ENCODE measurements at regions not wholly inside any gene's neighbourhood (a gene's known extent, or its start where the extent isn't known, plus 50 kb on each side); places are given as distances from the start of the nearest gene placed in this dataset.

GRCh38 chr1:8249838-8250237 lies 68.1 kb upstream of the SLC45A1 start:
- no peaks in the 10 kb centered on the region for H3K27me3 ChIP-seq (ENCODE audit: control insufficient read depth, insufficient read depth, low read length)
- no peaks in the 10 kb centered on the region for H3K4me1 ChIP-seq (ENCODE audit: control insufficient read depth, insufficient read depth, low read length)
- no peaks in the 10 kb centered on the region for H3K9me3 ChIP-seq (replicated peaks; ENCODE audit: control insufficient read depth, low read depth, low read length)
- H3K27ac ChIP-seq (ENCODE audit: low read length) = no peak overlapping the region
- H3K36me3 ChIP-seq (ENCODE audit: control insufficient read depth, insufficient read depth, low read length) = no peaks in the 10 kb centered on the region
- 66% methylated on average over 3 of the region's 4 CpGs for WGBS (ENCODE audit: insufficient coverage)
- no peak overlapping the region for H3K4me3 ChIP-seq (ENCODE audit: low read length)
- no peak for DNase-seq

GRCh38 chr1:8247811-8248436 lies 70.0 kb upstream of the SLC45A1 start:
- no peaks in the 10 kb centered on the region for H3K9me3 ChIP-seq (replicated peaks; ENCODE audit: control insufficient read depth, low read depth, low read length)
- no peak overlapping the region for H3K4me3 ChIP-seq (ENCODE audit: low read length)
- H3K27ac ChIP-seq (ENCODE audit: low read length) = no peak overlapping the region
- 79% methylated on average over 5 of the region's 10 CpGs for WGBS (ENCODE audit: insufficient coverage)
- H3K36me3 ChIP-seq (ENCODE audit: control insufficient read depth, insufficient read depth, low read length) = no peaks in the 10 kb centered on the region
- no peaks in the 10 kb centered on the region for H3K27me3 ChIP-seq (ENCODE audit: control insufficient read depth, insufficient read depth, low read length)
- no peak for DNase-seq
- H3K4me1 ChIP-seq (ENCODE audit: control insufficient read depth, insufficient read depth, low read length) = no peaks in the 10 kb centered on the region

DNA sequence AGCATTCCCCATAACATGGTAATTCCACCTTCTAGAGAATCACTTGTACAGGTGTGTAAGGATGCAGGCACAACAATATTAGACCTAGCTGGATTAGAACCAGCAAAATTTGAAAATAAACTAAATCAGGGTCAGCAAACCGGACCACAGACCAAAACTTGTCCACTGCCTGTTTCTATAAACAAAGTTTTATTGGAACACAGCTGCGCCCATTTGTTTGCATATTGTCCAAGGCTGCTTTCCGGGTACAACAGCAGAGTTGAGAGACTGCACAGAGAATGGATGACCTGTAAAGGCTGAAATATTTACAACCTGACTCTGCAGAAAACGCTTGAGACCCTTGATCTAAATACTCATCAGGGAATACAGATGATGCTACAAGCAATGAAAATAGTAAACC lies 73.6 kb upstream of the SLC45A1 start:
- no CpG with 5 or more reads among the region's 4 CpGs for WGBS (ENCODE audit: insufficient coverage)
- Histone ChIP-seq H3K4me3 (ENCODE audit: low read length) (no peak overlapping the region), H3K27me3 (ENCODE audit: control insufficient read depth, insufficient read depth, low read length) (peaks cover 2% of the 10 kb centered on the region), H3K9me3 (replicated peaks; ENCODE audit: control insufficient read depth, low read depth, low read length) (no peaks in the 10 kb centered on the region), H3K4me1 (ENCODE audit: control insufficient read depth, insufficient read depth, low read length) (no peaks in the 10 kb centered on the region), H3K36me3 (ENCODE audit: control insufficient read depth, insufficient read depth, low read length) (no peaks in the 10 kb centered on the region), H3K27ac (ENCODE audit: low read length) (no peak overlapping the region)
- DNase-seq = no peak

DNA sequence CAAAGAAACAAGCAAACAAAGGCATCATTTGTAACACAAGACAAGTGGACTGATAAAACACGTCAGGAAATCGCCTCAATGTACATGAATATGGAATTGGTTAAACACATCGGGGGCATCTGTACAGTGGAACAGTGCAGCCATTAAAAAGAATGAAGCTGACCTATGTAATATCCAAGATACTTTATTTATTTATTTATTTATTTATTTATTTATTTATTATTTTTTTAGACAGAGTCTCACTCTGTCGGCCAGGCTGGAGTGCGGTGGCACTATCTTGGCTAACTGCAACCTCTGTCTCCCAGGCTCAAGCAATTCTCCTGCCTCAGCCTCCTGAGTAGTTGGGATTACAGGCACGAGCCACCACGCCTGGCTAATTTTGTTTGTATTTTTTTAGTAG lies 75.4 kb upstream of the SLC45A1 start:
- Histone ChIP-seq H3K27ac (ENCODE audit: low read length) (no peak overlapping the region), H3K4me3 (ENCODE audit: low read length) (no peak overlapping the region), H3K9me3 (replicated peaks; ENCODE audit: control insufficient read depth, low read depth, low read length) (no peaks in the 10 kb centered on the region), H3K4me1 (ENCODE audit: control insufficient read depth, insufficient read depth, low read length) (no peaks in the 10 kb centered on the region), H3K36me3 (ENCODE audit: control insufficient read depth, insufficient read depth, low read length) (no peaks in the 10 kb centered on the region), H3K27me3 (ENCODE audit: control insufficient read depth, insufficient read depth, low read length) (peaks cover 2% of the 10 kb centered on the region)
- no peak for DNase-seq
- WGBS (ENCODE audit: insufficient coverage) = no CpG with 5 or more reads among the region's 7 CpGs

- no peak overlapping the region for H3K4me3 ChIP-seq (ENCODE audit: low read length)
- DNase-seq = no peak
- no peaks in the 10 kb centered on the region for H3K9me3 ChIP-seq (replicated peaks; ENCODE audit: control insufficient read depth, low read depth, low read length)
- H3K27me3 ChIP-seq (ENCODE audit: control insufficient read depth, insufficient read depth, low read length) = peaks cover 2% of the 10 kb centered on the region
- whole genome bisulfite sequencing (ENCODE audit: insufficient coverage) = 82% methylated on average over 10 of the region's 14 CpGs
- no peaks in the 10 kb centered on the region for H3K36me3 ChIP-seq (ENCODE audit: control insufficient read depth, insufficient read depth, low read length)
- no peaks in the 10 kb centered on the region for H3K4me1 ChIP-seq (ENCODE audit: control insufficient read depth, insufficient read depth, low read length)
- H3K27ac ChIP-seq (ENCODE audit: low read length) = no peak overlapping the region
These were observed 76.4 kb upstream of the SLC45A1 start for GRCh38 chr1:8241417-8242014.

- 51% methylated on average over 11 of the region's 14 CpGs for WGBS (ENCODE audit: insufficient coverage)
- no peak overlapping the region for H3K4me3 ChIP-seq (ENCODE audit: low read length)
- H3K27me3 ChIP-seq (ENCODE audit: control insufficient read depth, insufficient read depth, low read length) = peaks cover 2% of the 10 kb centered on the region
- H3K27ac ChIP-seq (ENCODE audit: low read length) = no peak overlapping the region
- no peak for DNase-seq
- no peaks in the 10 kb centered on the region for H3K36me3 ChIP-seq (ENCODE audit: control insufficient read depth, insufficient read depth, low read length)
- no peaks in the 10 kb centered on the region for H3K9me3 ChIP-seq (replicated peaks; ENCODE audit: control insufficient read depth, low read depth, low read length)
- no peaks in the 10 kb centered on the region for H3K4me1 ChIP-seq (ENCODE audit: control insufficient read depth, insufficient read depth, low read length)
These were observed 78.4 kb upstream of the SLC45A1 start for GRCh38 chr1:8239306-8240023.

DNA sequence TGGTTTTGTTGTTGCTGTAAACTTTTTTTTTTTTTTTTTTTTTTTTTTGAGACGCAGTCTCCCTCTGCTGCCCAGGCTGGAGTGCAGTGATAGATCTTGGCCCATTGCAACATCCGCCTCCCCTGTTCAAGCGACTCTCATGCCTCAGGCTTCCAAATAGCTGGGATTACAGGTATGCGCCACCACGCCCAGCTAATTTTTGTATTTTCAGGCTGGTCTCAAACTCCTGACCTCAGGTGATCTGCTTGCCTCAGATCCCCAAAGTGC lies 78.9 kb upstream of the SLC45A1 start:
- 71% methylated on average over 5 of the region's 5 CpGs for WGBS (ENCODE audit: insufficient coverage)
- Histone ChIP-seq H3K4me1 (ENCODE audit: control insufficient read depth, insufficient read depth, low read length) (no peaks in the 10 kb centered on the region), H3K36me3 (ENCODE audit: control insufficient read depth, insufficient read depth, low read length) (no peaks in the 10 kb centered on the region), H3K9me3 (replicated peaks; ENCODE audit: control insufficient read depth, low read depth, low read length) (no peaks in the 10 kb centered on the region), H3K27ac (ENCODE audit: low read length) (no peak overlapping the region), H3K4me3 (ENCODE audit: low read length) (no peak overlapping the region), H3K27me3 (ENCODE audit: control insufficient read depth, insufficient read depth, low read length) (peaks cover 2% of the 10 kb centered on the region)
- DNase-seq = peak; percentile 30

GRCh38 chr1:8238141-8239038 lies 79.5 kb upstream of the SLC45A1 start:
- Histone ChIP-seq H3K9me3 (replicated peaks; ENCODE audit: control insufficient read depth, low read depth, low read length) (no peaks in the 10 kb centered on the region), H3K36me3 (ENCODE audit: control insufficient read depth, insufficient read depth, low read length) (no peaks in the 10 kb centered on the region), H3K4me1 (ENCODE audit: control insufficient read depth, insufficient read depth, low read length) (no peaks in the 10 kb centered on the region), H3K27ac (ENCODE audit: low read length) (no peak overlapping the region), H3K4me3 (ENCODE audit: low read length) (no peak overlapping the region), H3K27me3 (ENCODE audit: control insufficient read depth, insufficient read depth, low read length) (peaks cover 2% of the 10 kb centered on the region)
- DNase-seq = no peak
- 65% methylated on average over 10 of the region's 20 CpGs for WGBS (ENCODE audit: insufficient coverage)

GRCh38 chr1:8232036-8232757 lies 85.7 kb upstream of the SLC45A1 start:
- Histone ChIP-seq H3K9me3 (replicated peaks; ENCODE audit: control insufficient read depth, low read depth, low read length) (no peaks in the 10 kb centered on the region), H3K27ac (ENCODE audit: low read length) (no peak overlapping the region), H3K4me1 (ENCODE audit: control insufficient read depth, insufficient read depth, low read length) (no peaks in the 10 kb centered on the region), H3K36me3 (ENCODE audit: control insufficient read depth, insufficient read depth, low read length) (no peaks in the 10 kb centered on the region), H3K4me3 (ENCODE audit: low read length) (no peak overlapping the region), H3K27me3 (ENCODE audit: control insufficient read depth, insufficient read depth, low read length) (peaks cover 3% of the 10 kb centered on the region)
- 40% methylated on average over 14 of the region's 25 CpGs for WGBS (ENCODE audit: insufficient coverage)
- no peak for DNase-seq

DNA sequence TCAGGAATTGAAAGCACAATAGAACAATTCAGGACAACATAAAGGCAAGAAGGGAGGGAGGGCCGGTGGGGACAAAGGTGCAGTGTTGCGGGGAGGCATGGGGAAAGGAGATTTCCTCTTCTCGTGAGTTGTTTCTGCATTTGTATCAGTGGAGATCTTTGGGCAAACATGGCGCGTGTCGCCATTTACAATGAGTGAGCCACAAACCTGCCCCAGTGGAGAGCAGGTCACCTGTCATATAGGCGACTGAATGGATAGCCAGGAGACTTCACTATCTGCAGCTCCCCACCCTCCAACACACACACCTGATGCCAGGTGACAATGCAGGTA lies 87.7 kb upstream of the SLC45A1 start:
- Histone ChIP-seq H3K4me3 (ENCODE audit: low read length) (no peak overlapping the region), H3K27me3 (ENCODE audit: control insufficient read depth, insufficient read depth, low read length) (peaks cover 3% of the 10 kb centered on the region), H3K4me1 (ENCODE audit: control insufficient read depth, insufficient read depth, low read length) (no peaks in the 10 kb centered on the region), H3K9me3 (replicated peaks; ENCODE audit: control insufficient read depth, low read depth, low read length) (no peaks in the 10 kb centered on the region), H3K27ac (ENCODE audit: low read length) (no peak overlapping the region), H3K36me3 (ENCODE audit: control insufficient read depth, insufficient read depth, low read length) (no peaks in the 10 kb centered on the region)
- WGBS (ENCODE audit: insufficient coverage) = 94% methylated on average over 5 of the region's 7 CpGs
- no peak for DNase-seq
